HT1080 (cell line): ENCODE measurements at regions not wholly inside any gene's neighbourhood (a gene's known extent, or its start where the extent isn't known, plus 50 kb on each side); places are given as distances from the start of the nearest gene placed in this dataset. TPM values are rescaled to one million over a fixed set of nuclear protein-coding genes. Genes with fewer than 3 reads are reported as not detected.

Experiments
- DNase-seq: peaks from one replicate; pipeline ENCODE4 v3.0.0-alpha.2; 2015; ENCODE audit warnings: low read depth
- small RNA-seq: library from RNA; depleted of rRNA; stranded (forward); fragments of <200 nt; gene quantifications from one replicate; pipeline ENCODE3, GENCODE V24; 2014

DNA sequence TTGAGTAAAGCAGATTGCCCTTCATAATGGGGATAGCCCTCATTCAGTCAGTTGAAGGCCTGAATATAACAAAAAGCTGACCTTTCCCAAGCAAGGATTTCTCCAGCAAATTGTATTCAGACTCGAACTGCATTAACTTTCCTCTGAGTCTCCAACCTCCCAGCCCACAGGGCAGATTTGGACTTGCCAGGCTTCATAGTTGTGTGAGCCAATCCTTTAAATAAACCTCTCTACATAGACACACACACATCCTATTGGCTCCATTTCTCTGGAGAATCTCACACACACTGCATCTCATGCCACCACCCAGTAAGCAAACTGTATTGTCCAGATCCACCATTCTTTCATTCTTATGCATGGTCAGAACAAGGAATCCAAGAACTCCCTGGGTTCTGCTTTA lies 225.1 kb downstream of the MPDZ start:
- no peak for DNase-seq

Small RNA genes in the stretch of these regions (small RNA-seq; reads per million reads assigned to genes)
- not detected for gene RF00019
